ENCODE measurements at regions not wholly inside any gene's neighbourhood (a gene's known extent, or its start where the extent isn't known, plus 50 kb on each side); places are given as distances from the start of the nearest gene placed in this dataset.
A peak's percentile ranks its signal among the peaks of the same experiment; 100 is the strongest.

DNA sequence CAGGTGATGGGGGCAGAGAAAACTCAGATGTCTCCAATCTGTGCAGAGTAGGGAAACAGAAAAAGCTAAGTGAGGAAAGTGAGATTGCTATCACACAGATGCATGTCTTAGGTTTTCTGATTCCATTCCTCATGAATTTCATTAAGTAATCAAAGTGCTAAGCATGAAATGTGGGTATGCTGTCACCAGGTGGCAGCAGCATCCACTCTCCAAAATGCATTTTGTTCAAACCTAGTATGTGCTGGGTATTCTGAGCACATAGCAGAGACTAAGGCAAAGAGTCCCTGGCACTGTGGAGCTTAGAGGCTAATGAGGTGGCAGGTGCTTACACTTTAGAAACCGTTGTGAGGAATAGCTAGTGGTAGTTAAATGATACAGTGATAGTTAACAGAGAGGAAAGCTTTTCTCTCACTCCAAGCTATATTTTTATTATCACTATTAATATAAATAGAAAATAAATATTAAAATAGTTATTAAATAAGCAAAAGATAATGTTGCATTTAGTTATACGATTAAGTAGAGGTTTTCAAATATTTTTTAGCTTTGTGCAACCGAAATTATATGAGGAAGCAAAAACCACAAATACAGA is 179.5 kb downstream of the CDH26 start:
- ChIA-PET CTCF (interaction anchor here (1.0 to 1.8 kb wide), 4 partner anchors 12 to 80 kb away, joined by 3 to 5 read pairs (median 3); no protein-coding TSS in a partner anchor), POLR2A (no interaction called here)
- peak; percentile 50 for DNase-seq (ENCODE audit: extremely low spot score)
- TF ChIP-seq, protein P1, sequence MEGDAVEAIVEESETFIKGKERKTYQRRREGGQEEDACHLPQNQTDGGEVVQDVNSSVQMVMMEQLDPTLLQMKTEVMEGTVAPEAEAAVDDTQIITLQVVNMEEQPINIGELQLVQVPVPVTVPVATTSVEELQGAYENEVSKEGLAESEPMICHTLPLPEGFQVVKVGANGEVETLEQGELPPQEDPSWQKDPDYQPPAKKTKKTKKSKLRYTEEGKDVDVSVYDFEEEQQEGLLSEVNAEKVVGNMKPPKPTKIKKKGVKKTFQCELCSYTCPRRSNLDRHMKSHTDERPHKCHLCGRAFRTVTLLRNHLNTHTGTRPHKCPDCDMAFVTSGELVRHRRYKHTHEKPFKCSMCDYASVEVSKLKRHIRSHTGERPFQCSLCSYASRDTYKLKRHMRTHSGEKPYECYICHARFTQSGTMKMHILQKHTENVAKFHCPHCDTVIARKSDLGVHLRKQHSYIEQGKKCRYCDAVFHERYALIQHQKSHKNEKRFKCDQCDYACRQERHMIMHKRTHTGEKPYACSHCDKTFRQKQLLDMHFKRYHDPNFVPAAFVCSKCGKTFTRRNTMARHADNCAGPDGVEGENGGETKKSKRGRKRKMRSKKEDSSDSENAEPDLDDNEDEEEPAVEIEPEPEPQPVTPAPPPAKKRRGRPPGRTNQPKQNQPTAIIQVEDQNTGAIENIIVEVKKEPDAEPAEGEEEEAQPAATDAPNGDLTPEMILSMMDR (IDR thresholded peaks at IDR 0.05; ENCODE audit: control extremely low read depth, extremely low read depth, low read depth, missing control alignments): peak; percentile 49

DNA sequence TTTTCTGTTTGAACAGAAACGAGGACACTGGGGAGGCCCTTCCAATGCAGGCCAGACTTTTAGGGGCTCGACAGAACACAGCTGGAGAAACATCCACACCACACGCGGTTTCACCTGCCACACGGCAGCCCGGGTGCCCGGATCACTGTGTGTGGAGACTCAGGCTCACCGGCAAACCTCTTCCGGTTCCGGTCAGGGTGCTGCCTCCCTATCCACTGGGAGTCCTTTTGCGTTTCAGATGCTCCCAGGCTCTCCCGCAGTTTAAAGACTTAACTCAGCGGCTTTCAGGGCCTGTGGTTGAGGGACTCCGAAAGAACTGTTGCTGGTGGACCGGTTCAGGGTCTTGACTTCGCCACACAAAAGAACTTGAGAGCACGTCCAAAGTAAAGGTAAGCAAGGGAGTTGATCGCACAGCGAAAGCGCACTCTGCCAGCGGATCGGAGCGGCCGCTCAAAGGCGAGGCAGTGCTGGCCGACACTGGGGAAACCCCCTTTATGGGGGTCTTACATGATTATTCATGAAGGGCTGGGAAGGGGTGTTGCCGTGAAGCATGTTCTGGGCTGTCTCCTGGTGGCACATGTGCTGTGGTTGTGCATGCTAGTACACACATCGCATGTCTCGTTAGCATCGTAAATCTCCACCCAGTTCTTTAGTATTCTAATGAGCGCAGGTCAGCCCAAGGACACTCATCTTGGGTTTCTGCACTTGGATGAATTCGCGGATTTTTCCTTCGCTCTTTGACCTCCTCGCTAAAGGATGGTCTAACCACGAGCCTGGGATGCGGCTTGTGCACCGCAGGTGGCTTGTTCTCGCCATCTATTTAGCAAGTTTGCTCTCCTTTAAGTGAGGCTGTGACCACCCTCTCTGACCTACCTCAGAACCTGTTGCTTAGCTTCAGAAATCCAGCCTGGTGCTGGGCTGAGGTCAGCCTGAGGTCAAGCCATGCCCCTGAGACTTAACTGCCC is 180.3 kb downstream of the CDH26 start:
- POLR2A ChIA-PET: no interaction called here
- CTCF ChIA-PET: interaction anchor here (1.0 to 1.8 kb wide), 2 partner anchors 9 to 80 kb away, joined by 3 to 5 read pairs; no protein-coding TSS in a partner anchor
- TF ChIP-seq, protein P1 (IDR thresholded peaks at IDR 0.05; ENCODE audit: control extremely low read depth, extremely low read depth, low read depth, missing control alignments): no peak
- peak; percentile 63 for DNase-seq (ENCODE audit: extremely low spot score)

DNA sequence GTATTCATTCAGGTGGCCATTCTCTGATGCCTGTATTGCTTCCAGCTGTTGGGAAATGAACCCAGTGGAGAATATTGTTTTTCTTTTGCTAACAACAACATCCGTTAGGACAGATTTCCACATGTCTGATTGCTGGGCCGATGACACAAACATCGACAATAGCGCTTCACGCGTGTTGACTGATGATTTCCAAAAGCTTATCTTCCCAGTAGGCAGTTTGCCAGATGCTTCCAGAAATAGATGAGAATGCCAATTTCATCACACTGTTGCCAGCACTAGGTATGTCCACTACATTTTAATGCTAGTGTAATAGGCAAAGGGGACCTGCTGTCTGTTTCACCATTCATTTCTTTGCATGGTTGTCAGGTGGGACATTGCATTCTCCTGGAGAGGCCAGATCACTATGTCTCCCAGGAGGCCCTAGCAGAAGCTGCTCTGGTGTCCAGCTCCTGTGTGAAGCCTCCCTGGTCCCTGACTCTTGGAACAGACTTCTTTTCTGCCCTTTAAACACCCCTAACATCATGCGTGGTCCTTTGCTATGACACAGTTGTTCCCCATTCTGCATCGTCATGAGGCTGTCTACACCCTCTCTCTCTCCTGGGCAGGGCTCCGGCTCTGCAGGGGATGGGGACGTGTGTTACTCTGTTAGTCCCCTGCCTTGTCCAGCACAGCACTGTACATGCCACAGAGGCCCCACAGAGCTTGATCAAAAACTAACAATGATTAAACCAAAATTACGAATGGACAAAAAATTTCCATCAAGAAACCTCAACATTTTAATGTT is 181.6 kb downstream of the CDH26 start:
- ChIA-PET CTCF (no interaction called here), POLR2A (no interaction called here)
- DNase-seq (ENCODE audit: extremely low spot score): no peak
- TF ChIP-seq, protein P1 (IDR thresholded peaks at IDR 0.05; ENCODE audit: control extremely low read depth, extremely low read depth, low read depth, missing control alignments): no peak

DNA sequence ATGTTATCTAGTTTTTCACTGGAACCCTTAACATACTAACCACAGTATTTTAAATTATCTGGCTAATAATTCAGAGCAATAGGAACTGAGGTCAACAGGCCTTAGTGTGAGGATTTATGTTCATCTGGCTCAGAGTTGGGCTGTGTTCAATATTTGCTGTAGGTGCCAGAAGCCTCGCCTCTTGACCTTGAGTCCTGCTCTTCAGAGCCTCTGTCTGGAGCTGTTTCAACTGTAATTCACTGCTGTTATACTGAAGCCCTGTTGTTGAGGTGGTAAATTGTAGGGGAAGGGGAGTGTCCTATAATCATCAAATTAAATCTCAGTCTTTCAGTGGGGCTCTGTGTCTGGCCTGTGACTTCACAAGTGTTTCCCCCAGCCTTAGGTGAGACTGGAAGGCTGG is 184.4 kb downstream of the CDH26 start:
- POLR2A ChIA-PET: no interaction called here
- CTCF ChIA-PET: no interaction called here
- no peak for DNase-seq (ENCODE audit: extremely low spot score)
- TF ChIP-seq, protein P1 (IDR thresholded peaks at IDR 0.05; ENCODE audit: control extremely low read depth, extremely low read depth, low read depth, missing control alignments): no peak

DNA sequence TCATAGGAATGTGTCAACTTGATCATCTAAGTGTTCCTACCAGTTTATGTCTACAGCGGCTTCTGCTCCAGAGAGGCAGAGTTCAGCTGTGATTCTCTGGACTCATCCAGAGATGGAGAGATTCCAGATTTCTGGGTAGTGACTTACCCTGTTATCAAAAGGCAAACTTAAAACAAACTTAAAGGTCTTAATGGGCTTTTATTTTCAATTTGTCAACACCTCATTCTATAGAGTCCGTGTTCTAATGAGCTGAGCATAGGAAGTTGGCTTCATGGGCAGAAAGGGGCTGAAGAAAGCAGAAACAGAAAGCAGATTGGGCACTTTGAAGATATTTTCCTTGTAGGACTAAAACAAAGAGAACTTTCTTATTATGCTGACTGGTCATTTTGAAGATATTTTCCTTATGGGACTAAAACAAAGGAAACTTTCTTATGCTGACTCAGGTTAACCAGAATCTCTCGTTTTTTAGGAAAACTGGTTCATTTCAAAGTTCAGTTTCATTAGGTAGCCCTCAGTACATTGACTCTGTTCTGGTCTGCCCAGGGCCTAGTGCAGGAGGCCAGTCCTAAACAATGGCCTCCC is 185.1 kb downstream of the CDH26 start:
- DNase-seq (ENCODE audit: extremely low spot score): no peak
- ChIA-PET CTCF (no interaction called here), POLR2A (no interaction called here)
- TF ChIP-seq, protein P1 (IDR thresholded peaks at IDR 0.05; ENCODE audit: control extremely low read depth, extremely low read depth, low read depth, missing control alignments): no peak

DNA sequence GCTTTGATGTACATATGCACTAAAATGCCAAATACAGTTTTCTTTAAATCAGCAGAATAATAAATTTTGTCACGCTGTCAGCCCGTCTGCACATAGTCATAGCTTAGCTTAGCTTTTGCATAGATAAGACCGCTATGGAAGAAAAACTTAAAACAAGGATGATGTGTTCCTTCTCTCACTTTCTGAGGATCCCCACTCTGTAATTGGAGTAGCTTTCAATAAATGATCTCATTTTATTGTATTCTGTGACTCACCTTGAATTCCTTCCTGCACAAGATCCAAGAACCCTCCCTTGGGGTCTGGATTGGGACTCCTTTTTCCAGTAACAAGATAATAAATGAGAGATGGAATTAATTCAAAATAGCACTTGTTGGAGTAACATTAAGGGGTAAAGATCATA is 186.2 kb downstream of the CDH26 start:
- DNase-seq (ENCODE audit: extremely low spot score): no peak
- ChIA-PET CTCF (no interaction called here), POLR2A (no interaction called here)
- TF ChIP-seq, protein P1 (IDR thresholded peaks at IDR 0.05; ENCODE audit: control extremely low read depth, extremely low read depth, low read depth, missing control alignments): no peak
